Hepatocyte (in vitro differentiated cells): ENCODE measurements at regions not wholly inside any gene's neighbourhood (a gene's known extent, or its start where the extent isn't known, plus 50 kb on each side); places are given as distances from the start of the nearest gene placed in this dataset.

ENCODE experiments used
- EZH2 ChIP-seq: fragments of 200-600 bp; sonication (generic); IDR thresholded peaks from 2 replicates; pipeline ENCODE4 v1.6.1; 2016; ENCODE audit warnings: antibody characterized with exemption, mild to moderate bottlenecking, borderline replicate concordance
- TF ChIP-seq, protein P1 (sequence below): fragments of 200-600 bp; sonication (generic); IDR thresholded peaks from 2 replicates; pipeline ENCODE4 v1.5.1; 2016; ENCODE audit warnings: antibody characterized with exemption, mild to moderate bottlenecking; ENCODE audit not compliant: poor library complexity

DNA sequence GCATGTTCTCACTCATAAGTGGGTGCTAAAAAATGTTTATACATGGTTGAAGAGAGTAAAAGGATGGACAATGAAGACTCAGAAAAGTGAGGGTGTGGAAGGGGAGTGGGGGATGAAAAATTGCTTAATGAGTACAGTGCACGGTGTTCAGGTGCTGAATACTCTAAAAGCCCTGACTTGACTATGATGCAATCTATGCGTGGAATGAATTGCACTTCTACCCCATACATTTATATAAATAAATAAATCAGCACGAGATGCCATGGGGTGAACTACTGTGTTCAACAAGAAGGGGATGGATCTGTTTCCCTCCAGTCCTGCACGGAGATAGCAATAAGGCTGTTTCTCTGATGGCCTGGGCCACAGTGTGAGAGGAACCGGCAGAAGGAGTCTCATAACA is 254.3 kb upstream of the LYZL1 start:
- TF ChIP-seq, protein P1, sequence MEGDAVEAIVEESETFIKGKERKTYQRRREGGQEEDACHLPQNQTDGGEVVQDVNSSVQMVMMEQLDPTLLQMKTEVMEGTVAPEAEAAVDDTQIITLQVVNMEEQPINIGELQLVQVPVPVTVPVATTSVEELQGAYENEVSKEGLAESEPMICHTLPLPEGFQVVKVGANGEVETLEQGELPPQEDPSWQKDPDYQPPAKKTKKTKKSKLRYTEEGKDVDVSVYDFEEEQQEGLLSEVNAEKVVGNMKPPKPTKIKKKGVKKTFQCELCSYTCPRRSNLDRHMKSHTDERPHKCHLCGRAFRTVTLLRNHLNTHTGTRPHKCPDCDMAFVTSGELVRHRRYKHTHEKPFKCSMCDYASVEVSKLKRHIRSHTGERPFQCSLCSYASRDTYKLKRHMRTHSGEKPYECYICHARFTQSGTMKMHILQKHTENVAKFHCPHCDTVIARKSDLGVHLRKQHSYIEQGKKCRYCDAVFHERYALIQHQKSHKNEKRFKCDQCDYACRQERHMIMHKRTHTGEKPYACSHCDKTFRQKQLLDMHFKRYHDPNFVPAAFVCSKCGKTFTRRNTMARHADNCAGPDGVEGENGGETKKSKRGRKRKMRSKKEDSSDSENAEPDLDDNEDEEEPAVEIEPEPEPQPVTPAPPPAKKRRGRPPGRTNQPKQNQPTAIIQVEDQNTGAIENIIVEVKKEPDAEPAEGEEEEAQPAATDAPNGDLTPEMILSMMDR, result no peak
- TF ChIP-seq EZH2, result no peak
